GM23338 (cell line): ENCODE measurements at regions not wholly inside any gene's neighbourhood (a gene's known extent, or its start where the extent isn't known, plus 50 kb on each side); places are given as distances from the start of the nearest gene placed in this dataset.

Source experiments
- ATAC-seq: fragments of 200-7000 bp; cut with Tn5 transposase; 3 replicates; pipeline ENCODE4 v1.9.1; 2020
- DNase-seq: peaks from one replicate; pipeline ENCODE4 v3.0.0-alpha.2; 2015; ENCODE audit warnings: low spot score
- H2AFZ ChIP-seq: fragments of 200-600 bp; sonication (generic); 2 replicates; pipeline ENCODE4 v1.8.0; 2016; ENCODE audit warnings: antibody characterized with exemption, mild to moderate bottlenecking, moderate library complexity
- H3F3A ChIP-seq: fragments of 200-600 bp; sonication (generic); replicated peaks from 2 replicates; pipeline ENCODE4 v1.8.0; 2017; ENCODE audit warnings: antibody characterized with exemption, mixed run types, low read depth
- H3K27ac ChIP-seq: fragments of 200-600 bp; sonication (generic); 2 replicates; pipeline ENCODE4 v1.6.1; 2016; ENCODE audit warnings: low read depth
- H3K27me3 ChIP-seq: fragments of 200-600 bp; sonication (generic); 2 replicates; pipeline ENCODE4 v1.8.0; 2016; ENCODE audit warnings: mild to moderate bottlenecking, mixed run types, moderate library complexity; ENCODE audit not compliant: insufficient read depth
- H3K36me3 ChIP-seq: fragments of 200-600 bp; sonication (generic); 2 replicates; pipeline ENCODE4 v1.8.0; 2016; ENCODE audit warnings: mild to moderate bottlenecking; ENCODE audit not compliant: insufficient read depth
- H3K4me1 ChIP-seq: fragments of 200-600 bp; sonication (generic); 2 replicates; pipeline ENCODE4 v1.8.0; 2016; ENCODE audit warnings: mild to moderate bottlenecking, moderate library complexity; ENCODE audit not compliant: insufficient read depth
- H3K4me2 ChIP-seq: fragments of 200-600 bp; sonication (generic); 2 replicates; pipeline ENCODE4 v1.7.1; 2017; ENCODE audit warnings: mixed run types
- H3K4me3 ChIP-seq: fragments of 200-600 bp; sonication (generic); 2 replicates; pipeline ENCODE4 v1.6.1; 2016; ENCODE audit warnings: mixed run types
- H3K79me2 ChIP-seq: fragments of 200-600 bp; sonication (generic); replicated peaks from 2 replicates; pipeline ENCODE4 v1.8.0; 2017; ENCODE audit warnings: mild to moderate bottlenecking; ENCODE audit not compliant: insufficient read depth
- H3K9me2 ChIP-seq: fragments of 200-600 bp; sonication (generic); 2 replicates; pipeline ENCODE4 v1.8.0; 2017; ENCODE audit not compliant: insufficient read depth
- H4K20me1 ChIP-seq: fragments of 200-600 bp; sonication (generic); replicated peaks from 2 replicates; pipeline ENCODE4 v1.8.0; 2017; ENCODE audit warnings: mild to moderate bottlenecking; ENCODE audit not compliant: insufficient read depth
- H3K27ac Mint-ChIP-seq: 2 replicates; pipeline ENCODE4 v1.8.0; 2020; ENCODE audit warnings: inconsistent platforms, mild to moderate bottlenecking, moderate library complexity, mixed read lengths
- H3K27me3 Mint-ChIP-seq: 3 replicates; pipeline ENCODE4 v1.8.0; 2022; ENCODE audit warnings: low read depth, mild to moderate bottlenecking, moderate library complexity, mixed read lengths, inconsistent platforms; ENCODE audit not compliant: insufficient read depth, poor library complexity
- H3K36me3 Mint-ChIP-seq: 3 replicates; pipeline ENCODE4 v1.8.0; 2021; ENCODE audit warnings: low read depth, mild to moderate bottlenecking, inconsistent platforms, moderate library complexity, mixed read lengths
- H3K4me1 Mint-ChIP-seq: 3 replicates; pipeline ENCODE4 v1.8.0; 2020; ENCODE audit warnings: mild to moderate bottlenecking, inconsistent platforms, mixed read lengths
- H3K4me3 Mint-ChIP-seq: 3 replicates; pipeline ENCODE4 v1.8.0; 2021; ENCODE audit warnings: moderate library complexity, mild to moderate bottlenecking, inconsistent platforms, mixed read lengths
- H3K9me3 Mint-ChIP-seq: 3 replicates; pipeline ENCODE4 v1.8.0; 2020; ENCODE audit warnings: moderate library complexity, mild to moderate bottlenecking, inconsistent platforms, mixed read lengths
- CREB1 ChIP-seq: fragments of 250-450 bp; sonication (Bioruptor Pico); IDR thresholded peaks from 2 replicates; pipeline ENCODE4 v1.5.0; 2020; ENCODE audit warnings: low read depth, mild to moderate bottlenecking, moderate library complexity
- CTCF ChIP-seq, 2 experiments: fragments of 200-600 bp in 1 of 2; sonication (generic) in 1 of 2; conservative IDR thresholded peaks; 2 replicates each; pipeline versions ENCODE4 v1.5.1 to v1.6.1; 2016 to 2017; ENCODE audit warnings: antibody characterized with exemption in 2 of 2, low read depth in 2 of 2, mild to moderate bottlenecking in 2 of 2, moderate library complexity in 1 of 2
- ETS1 ChIP-seq: IDR thresholded peaks from 2 replicates; pipeline ENCODE4 v1.6.1; 2016; ENCODE audit warnings: antibody characterized with exemption
- EZH2 ChIP-seq: fragments of 200-600 bp; sonication (generic); IDR thresholded peaks from one replicate; pipeline ENCODE4 v1.8.0; 2017; ENCODE audit warnings: antibody characterized with exemption, mild to moderate bottlenecking, low read depth; ENCODE audit not compliant: unreplicated experiment
- EZH2phosphoT487 ChIP-seq: fragments of 200-600 bp; sonication (generic); IDR thresholded peaks from one replicate; pipeline ENCODE4 v1.8.1; 2018; ENCODE audit warnings: antibody characterized with exemption; ENCODE audit not compliant: unreplicated experiment
- JUNB ChIP-seq: IDR thresholded peaks from one replicate; pipeline ENCODE4 v1.6.1; 2016; ENCODE audit warnings: antibody characterized with exemption; ENCODE audit not compliant: unreplicated experiment
- NANOG ChIP-seq: IDR thresholded peaks from 2 replicates; pipeline ENCODE4 v1.6.1; 2016; ENCODE audit warnings: antibody characterized with exemption, borderline replicate concordance
- POLR2AphosphoS5 ChIP-seq: IDR thresholded peaks from 2 replicates; pipeline ENCODE4 v1.6.1; 2016; ENCODE audit warnings: antibody characterized with exemption, low read depth
- STAT1 ChIP-seq: IDR thresholded peaks from one replicate; pipeline ENCODE4 v1.6.1; 2016; ENCODE audit warnings: antibody characterized with exemption; ENCODE audit not compliant: unreplicated experiment
- ZNF114 ChIP-seq: fragments of 250-450 bp; sonication (Bioruptor Pico); IDR thresholded peaks from 2 replicates; pipeline ENCODE4 v1.5.0; 2020; ENCODE audit warnings: mild to moderate bottlenecking, moderate library complexity
- ZNF331 ChIP-seq: fragments of 250-450 bp; sonication (Bioruptor Pico); IDR thresholded peaks from 2 replicates; pipeline ENCODE4 v1.5.0; 2020; ENCODE audit warnings: low read depth, mild to moderate bottlenecking, moderate library complexity
- ZNF462 ChIP-seq: fragments of 250-450 bp; sonication (Bioruptor Pico); IDR thresholded peaks from 2 replicates; pipeline ENCODE4 v1.5.0; 2020; ENCODE audit warnings: mild to moderate bottlenecking, moderate library complexity
- TF ChIP-seq, protein P1 (sequence below): IDR thresholded peaks from one replicate; pipeline ENCODE4 v1.6.1; 2018; ENCODE audit warnings: antibody characterized with exemption; ENCODE audit not compliant: unreplicated experiment

DNA sequence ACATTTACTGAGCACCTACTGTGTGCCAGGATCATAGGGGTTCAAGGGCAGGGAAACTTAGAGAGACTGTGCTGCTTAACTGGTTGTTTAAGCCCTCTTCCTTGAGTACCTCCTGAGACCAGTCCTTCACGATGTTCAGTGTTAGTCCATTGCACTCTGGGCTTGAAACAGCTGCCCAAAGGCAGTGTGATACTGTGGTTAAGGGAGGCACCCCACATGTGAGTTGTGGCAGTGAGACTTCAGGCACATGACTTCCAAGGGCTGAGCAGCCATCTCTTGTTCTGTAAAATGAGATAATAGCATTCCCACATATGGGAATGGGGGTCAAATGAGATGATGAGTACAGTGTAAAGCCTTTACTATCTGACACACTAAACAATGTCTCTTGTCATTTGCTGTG lies 75.1 kb downstream of the LINGO1 start:
- Mint-ChIP-seq H3K9me3 (no peaks in the 10 kb centered on the region), H3K4me1 (peaks cover 25% of the 10 kb centered on the region), H3K36me3 (no peaks in the 10 kb centered on the region), H3K27me3 (peaks cover 15% of the 10 kb centered on the region), H3K27ac (no peak overlapping the region), H3K4me3 (no peak overlapping the region)
- no peak overlapping the region for H3K27ac ChIP-seq
- H3F3A ChIP-seq, result no peaks in the 10 kb centered on the region
- H3K79me2 ChIP-seq, result no peaks in the 10 kb centered on the region
- no peaks in the 10 kb centered on the region for H3K27me3 ChIP-seq
- peak overlapping the region; percentile 19; the same call in 1 of the 2 replicates for H2AFZ ChIP-seq
- no peak for TF ChIP-seq ZNF462 (CRISPR knock-in tag)
- TF ChIP-seq ZNF114 (CRISPR knock-in tag), result no peak
- no peak for TF ChIP-seq EZH2phosphoT487
- no peak for TF ChIP-seq NANOG
- TF ChIP-seq, protein P1, sequence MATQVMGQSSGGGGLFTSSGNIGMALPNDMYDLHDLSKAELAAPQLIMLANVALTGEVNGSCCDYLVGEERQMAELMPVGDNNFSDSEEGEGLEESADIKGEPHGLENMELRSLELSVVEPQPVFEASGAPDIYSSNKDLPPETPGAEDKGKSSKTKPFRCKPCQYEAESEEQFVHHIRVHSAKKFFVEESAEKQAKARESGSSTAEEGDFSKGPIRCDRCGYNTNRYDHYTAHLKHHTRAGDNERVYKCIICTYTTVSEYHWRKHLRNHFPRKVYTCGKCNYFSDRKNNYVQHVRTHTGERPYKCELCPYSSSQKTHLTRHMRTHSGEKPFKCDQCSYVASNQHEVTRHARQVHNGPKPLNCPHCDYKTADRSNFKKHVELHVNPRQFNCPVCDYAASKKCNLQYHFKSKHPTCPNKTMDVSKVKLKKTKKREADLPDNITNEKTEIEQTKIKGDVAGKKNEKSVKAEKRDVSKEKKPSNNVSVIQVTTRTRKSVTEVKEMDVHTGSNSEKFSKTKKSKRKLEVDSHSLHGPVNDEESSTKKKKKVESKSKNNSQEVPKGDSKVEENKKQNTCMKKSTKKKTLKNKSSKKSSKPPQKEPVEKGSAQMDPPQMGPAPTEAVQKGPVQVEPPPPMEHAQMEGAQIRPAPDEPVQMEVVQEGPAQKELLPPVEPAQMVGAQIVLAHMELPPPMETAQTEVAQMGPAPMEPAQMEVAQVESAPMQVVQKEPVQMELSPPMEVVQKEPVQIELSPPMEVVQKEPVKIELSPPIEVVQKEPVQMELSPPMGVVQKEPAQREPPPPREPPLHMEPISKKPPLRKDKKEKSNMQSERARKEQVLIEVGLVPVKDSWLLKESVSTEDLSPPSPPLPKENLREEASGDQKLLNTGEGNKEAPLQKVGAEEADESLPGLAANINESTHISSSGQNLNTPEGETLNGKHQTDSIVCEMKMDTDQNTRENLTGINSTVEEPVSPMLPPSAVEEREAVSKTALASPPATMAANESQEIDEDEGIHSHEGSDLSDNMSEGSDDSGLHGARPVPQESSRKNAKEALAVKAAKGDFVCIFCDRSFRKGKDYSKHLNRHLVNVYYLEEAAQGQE, result no peak
- TF ChIP-seq JUNB, result no peak
- TF ChIP-seq STAT1, result no peak
- TF ChIP-seq EZH2, result no peak
- TF ChIP-seq ZNF331 (CRISPR knock-in tag), result no peak
- no peak for TF ChIP-seq CTCF (conservative IDR thresholded peaks at IDR 0.05; ENCODE audit: low read depth in 2 of 2)
- no peak for TF ChIP-seq CREB1 (CRISPR knock-in tag)
- TF ChIP-seq ETS1, result no peak
- TF ChIP-seq POLR2AphosphoS5, result no peak
- peak overlapping the region; percentile 17; the same call in 1 of the 2 replicates for H3K4me2 ChIP-seq
- no peak overlapping the region for H3K4me3 ChIP-seq
- H3K36me3 ChIP-seq, result no peaks in the 10 kb centered on the region
- no peak for DNase-seq
- peaks cover 14% of the 10 kb centered on the region for H3K4me1 ChIP-seq
- no peak for ATAC-seq
- no peaks in the 10 kb centered on the region for H3K9me2 ChIP-seq
- no peaks in the 10 kb centered on the region for H4K20me1 ChIP-seq
